Erythroblast (primary cell): ENCODE measurements at regions not wholly inside any gene's neighbourhood (a gene's known extent, or its start where the extent isn't known, plus 50 kb on each side); places are given as distances from the start of the nearest gene placed in this dataset.

Experiments
- GATA1 ChIP-seq: IDR thresholded peaks from 2 replicates; pipeline ENCODE4 v1.6.1; 2011; ENCODE audit warnings: low read depth, mild to moderate bottlenecking, control low read depth, low read length, moderate library complexity
- POLR2A ChIP-seq: IDR thresholded peaks from 2 replicates; pipeline ENCODE4 v1.6.1; 2011; ENCODE audit warnings: mild to moderate bottlenecking, low read length

- TF ChIP-seq POLR2A (no peak), GATA1 (no peak)
Observed at GRCh38 chr20:61002090-61002489, 250.0 kb upstream of the CDH4 start.
